Smooth muscle cell (in vitro differentiated cells): ENCODE measurements at regions not wholly inside any gene's neighbourhood (a gene's known extent, or its start where the extent isn't known, plus 50 kb on each side); places are given as distances from the start of the nearest gene placed in this dataset.

Source experiments
- DNase-seq: peaks from one replicate; lab custom pipeline; 2025; ENCODE audit not compliant: unreplicated experiment; lab: John Stamatoyannopoulos, UW
- H2AFZ ChIP-seq: fragments of 200-600 bp; sonication (generic); 2 replicates; pipeline ENCODE4 v1.6.0; 2016; ENCODE audit warnings: antibody characterized with exemption, low read depth, mild to moderate bottlenecking
- H3F3A ChIP-seq: fragments of 200-600 bp; sonication (generic); 2 replicates; pipeline ENCODE4 v1.6.0; 2017; ENCODE audit warnings: antibody characterized with exemption, low read depth
- H3K27ac ChIP-seq: fragments of 200-600 bp; sonication (generic); 2 replicates; pipeline ENCODE4 v1.5.1; 2016; ENCODE audit warnings: low read depth, mild to moderate bottlenecking
- H3K27me3 ChIP-seq: fragments of 200-600 bp; sonication (generic); 2 replicates; pipeline ENCODE4 v1.6.1; 2016; ENCODE audit warnings: low read depth, mild to moderate bottlenecking
- H3K36me3 ChIP-seq: fragments of 200-600 bp; sonication (generic); 2 replicates; pipeline ENCODE4 v1.5.1; 2016; ENCODE audit warnings: low read depth
- H3K4me1 ChIP-seq: fragments of 200-600 bp; sonication (generic); 2 replicates; pipeline ENCODE4 v1.5.1; 2016; ENCODE audit warnings: low read depth
- H3K4me2 ChIP-seq: fragments of 200-600 bp; sonication (generic); 2 replicates; pipeline ENCODE4 v1.6.0; 2016; ENCODE audit warnings: mild to moderate bottlenecking
- H3K4me3 ChIP-seq: fragments of 200-600 bp; sonication (generic); 2 replicates; pipeline ENCODE4 v1.5.1; 2016; ENCODE audit warnings: mild to moderate bottlenecking
- H3K79me2 ChIP-seq: fragments of 200-600 bp; sonication (generic); 2 replicates; pipeline ENCODE4 v1.6.0; 2016; ENCODE audit warnings: low read depth, mild to moderate bottlenecking
- H3K9ac ChIP-seq: fragments of 200-600 bp; sonication (generic); 2 replicates; pipeline ENCODE4 v1.6.0; 2016; ENCODE audit warnings: low read depth
- H3K9me3 ChIP-seq: fragments of 200-600 bp; sonication (generic); replicated peaks from 2 replicates; pipeline ENCODE4 v1.5.1; 2016; ENCODE audit warnings: low read depth
- H4K20me1 ChIP-seq: fragments of 200-600 bp; sonication (generic); 2 replicates; pipeline ENCODE4 v1.6.0; 2016; ENCODE audit warnings: low read depth
- WGBS: methylation state at CpG from one replicate; pipeline ENCODE4 v1.1.7; 2016; ENCODE audit warnings: low lambda C conversion rate; 5-methylcytosine and 5-hydroxymethylcytosine counted together
- TF ChIP-seq, protein P1 (sequence below): fragments of 200-600 bp; sonication (generic); IDR thresholded peaks from 2 replicates; pipeline ENCODE4 v1.5.1; 2017; ENCODE audit warnings: borderline replicate concordance, mild to moderate bottlenecking, antibody characterized with exemption; ENCODE audit not compliant: insufficient read depth, poor library complexity, severe bottlenecking

DNA sequence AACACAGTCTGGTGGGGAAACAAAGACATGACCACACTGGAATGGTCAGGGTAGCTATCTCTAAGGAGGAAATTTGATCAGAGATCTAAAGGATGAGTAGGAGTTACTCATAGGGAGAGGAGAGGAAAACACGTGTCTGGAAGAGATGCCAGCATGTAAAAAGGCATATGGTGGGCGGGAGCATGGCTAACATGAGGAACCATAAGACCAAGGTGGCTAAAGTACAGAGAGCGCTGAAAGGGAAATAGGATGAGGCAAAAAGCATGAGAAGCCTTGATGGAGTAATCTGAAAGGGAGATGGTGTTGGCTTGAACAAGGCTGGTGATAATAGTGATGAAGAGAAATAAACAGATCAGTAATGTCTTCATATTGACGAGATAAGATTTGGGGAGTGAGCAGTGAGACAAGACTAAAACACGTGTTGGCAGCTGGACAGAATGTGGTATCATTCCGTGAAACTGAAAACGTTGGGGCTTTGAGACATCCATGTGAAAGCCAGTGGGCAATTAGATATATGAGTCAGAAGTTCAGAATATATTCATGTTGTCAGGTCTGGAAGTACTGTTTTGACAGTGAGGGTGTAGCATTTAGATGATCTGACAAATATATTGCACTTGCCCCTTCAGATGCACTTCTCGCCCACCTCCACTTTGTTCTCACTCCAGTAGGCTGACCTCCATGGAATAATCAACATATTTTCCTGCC is 209.1 kb upstream of the KCNN2 start:
- DNase-seq: no peak
- Histone ChIP-seq H3K4me1 (no peaks in the 10 kb centered on the region), H2AFZ (no peak overlapping the region), H3K4me2 (no peak overlapping the region), H3K79me2 (no peaks in the 10 kb centered on the region), H3K9ac (no peak overlapping the region), H4K20me1 (no peaks in the 10 kb centered on the region), H3K36me3 (no peaks in the 10 kb centered on the region), H3K9me3 (no peaks in the 10 kb centered on the region), H3K27ac (no peak overlapping the region), H3K27me3 (no peaks in the 10 kb centered on the region), H3K4me3 (no peak overlapping the region), H3F3A (no peaks in the 10 kb centered on the region)
- 86% methylated on average over 8 of the region's 8 CpGs for WGBS
- TF ChIP-seq, protein P1, sequence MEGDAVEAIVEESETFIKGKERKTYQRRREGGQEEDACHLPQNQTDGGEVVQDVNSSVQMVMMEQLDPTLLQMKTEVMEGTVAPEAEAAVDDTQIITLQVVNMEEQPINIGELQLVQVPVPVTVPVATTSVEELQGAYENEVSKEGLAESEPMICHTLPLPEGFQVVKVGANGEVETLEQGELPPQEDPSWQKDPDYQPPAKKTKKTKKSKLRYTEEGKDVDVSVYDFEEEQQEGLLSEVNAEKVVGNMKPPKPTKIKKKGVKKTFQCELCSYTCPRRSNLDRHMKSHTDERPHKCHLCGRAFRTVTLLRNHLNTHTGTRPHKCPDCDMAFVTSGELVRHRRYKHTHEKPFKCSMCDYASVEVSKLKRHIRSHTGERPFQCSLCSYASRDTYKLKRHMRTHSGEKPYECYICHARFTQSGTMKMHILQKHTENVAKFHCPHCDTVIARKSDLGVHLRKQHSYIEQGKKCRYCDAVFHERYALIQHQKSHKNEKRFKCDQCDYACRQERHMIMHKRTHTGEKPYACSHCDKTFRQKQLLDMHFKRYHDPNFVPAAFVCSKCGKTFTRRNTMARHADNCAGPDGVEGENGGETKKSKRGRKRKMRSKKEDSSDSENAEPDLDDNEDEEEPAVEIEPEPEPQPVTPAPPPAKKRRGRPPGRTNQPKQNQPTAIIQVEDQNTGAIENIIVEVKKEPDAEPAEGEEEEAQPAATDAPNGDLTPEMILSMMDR: no peak

GRCh38 chr5:114153392-114153791 is 208.5 kb upstream of the KCNN2 start:
- no peaks in the 10 kb centered on the region for H3K36me3 ChIP-seq
- TF ChIP-seq, protein P1: no peak

DNA sequence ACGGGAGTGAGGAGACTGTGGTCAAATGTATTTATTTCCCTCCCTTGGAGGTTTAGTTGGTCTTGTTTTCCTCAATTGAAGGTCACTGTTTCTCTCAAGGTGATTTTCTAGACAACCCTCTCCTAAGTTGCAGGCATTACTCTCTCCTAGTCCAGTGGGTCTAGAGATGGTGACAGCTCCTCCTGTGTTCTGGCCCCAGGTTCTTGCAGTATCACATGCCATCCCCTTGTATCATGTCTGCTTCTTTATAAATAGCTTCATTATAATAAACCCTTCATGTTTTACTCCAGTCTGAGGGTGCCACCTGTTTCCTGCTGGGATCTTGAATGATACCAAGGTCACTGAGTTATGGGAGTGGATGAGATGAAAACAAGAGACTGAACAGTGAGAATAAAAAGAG is 208.0 kb upstream of the KCNN2 start:
- Histone ChIP-seq H3K4me3 (no peak overlapping the region), H3K4me2 (no peak overlapping the region), H3F3A (no peaks in the 10 kb centered on the region), H2AFZ (no peak overlapping the region), H4K20me1 (no peaks in the 10 kb centered on the region), H3K9ac (no peak overlapping the region), H3K4me1 (no peaks in the 10 kb centered on the region), H3K27ac (no peak overlapping the region), H3K36me3 (no peaks in the 10 kb centered on the region), H3K9me3 (no peaks in the 10 kb centered on the region), H3K79me2 (no peaks in the 10 kb centered on the region), H3K27me3 (no peaks in the 10 kb centered on the region)
- TF ChIP-seq, protein P1: no peak
- no peak for DNase-seq
- WGBS: 85% methylated on average over 1 of the region's 1 CpG

More at GRCh38 chr5:114153392-114153791, 208.5 kb upstream of the KCNN2 start:
- Histone ChIP-seq H3K4me3 (no peak overlapping the region), H3K9ac (no peak overlapping the region), H3K9me3 (no peaks in the 10 kb centered on the region), H4K20me1 (no peaks in the 10 kb centered on the region), H3K27ac (no peak overlapping the region), H3K4me1 (no peaks in the 10 kb centered on the region), H3K4me2 (no peak overlapping the region), H3K27me3 (no peaks in the 10 kb centered on the region), H2AFZ (no peak overlapping the region), H3F3A (no peaks in the 10 kb centered on the region), H3K79me2 (no peaks in the 10 kb centered on the region)
- DNase-seq: no peak
- 90% methylated on average over 2 of the region's 2 CpGs for WGBS

GRCh38 chr5:114166081-114166480 is 195.8 kb upstream of the KCNN2 start:
- no peaks in the 10 kb centered on the region for H3K79me2 ChIP-seq
- no peaks in the 10 kb centered on the region for H3K4me1 ChIP-seq
- H3K4me3 ChIP-seq: no peak overlapping the region
- DNase-seq: no peak
- no peaks in the 10 kb centered on the region for H3F3A ChIP-seq
- H4K20me1 ChIP-seq: no peaks in the 10 kb centered on the region
- 94% methylated on average over 5 of the region's 5 CpGs for WGBS
- no peaks in the 10 kb centered on the region for H3K36me3 ChIP-seq
- H3K9ac ChIP-seq: no peak overlapping the region
- H2AFZ ChIP-seq: no peak overlapping the region
- no peak overlapping the region for H3K4me2 ChIP-seq
- no peak overlapping the region for H3K27ac ChIP-seq
- no peaks in the 10 kb centered on the region for H3K27me3 ChIP-seq
- TF ChIP-seq, protein P1: no peak
- H3K9me3 ChIP-seq: no peaks in the 10 kb centered on the region
